ENCODE measurements at regions not wholly inside any gene's neighbourhood (a gene's known extent, or its start where the extent isn't known, plus 50 kb on each side); places are given as distances from the start of the nearest gene placed in this dataset.
"Not testable (repeated sequence)": the region's sequence is repeated elsewhere in the genome, so short reads cannot be mapped to it uniquely, and the experiment has no call there.

DNA sequence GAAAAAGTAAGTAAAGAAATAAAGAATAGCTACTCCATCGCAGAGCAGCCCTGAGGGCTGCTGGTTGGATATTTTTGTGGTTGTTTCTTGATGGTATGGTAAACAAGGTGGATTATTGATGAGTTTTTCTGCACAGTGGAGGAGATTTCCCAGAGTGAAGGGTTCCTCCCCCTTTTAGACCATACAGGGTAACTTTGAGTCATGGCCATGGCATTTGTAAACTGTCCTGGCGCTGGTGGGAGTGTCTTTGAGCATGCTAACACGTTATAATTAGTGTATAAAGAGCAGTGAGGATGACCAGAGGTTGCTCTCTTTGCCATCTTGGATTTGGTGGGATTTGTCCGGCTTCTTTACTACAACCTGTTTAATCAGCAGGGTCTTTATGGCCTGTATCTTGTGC is 128.2 kb downstream of the ASMT start:
- DNase-seq = no peak
- H3K27me3 ChIP-seq (ENCODE audit: low read depth) = no peaks in the 10 kb centered on the region
- no peak overlapping the region for H3K27ac ChIP-seq
- no peak for TF ChIP-seq CTCF (IDR thresholded peaks at IDR 0.05)
- H3K4me3 ChIP-seq = no peak overlapping the region
- ATAC-seq = no peak
- H3K4me1 ChIP-seq = no peaks in the 10 kb centered on the region
- no peaks in the 10 kb centered on the region for H3K9me3 ChIP-seq
- intact Hi-C loops (cut with DNase I) = no loop called here
- H3K36me3 ChIP-seq = no peaks in the 10 kb centered on the region

DNA sequence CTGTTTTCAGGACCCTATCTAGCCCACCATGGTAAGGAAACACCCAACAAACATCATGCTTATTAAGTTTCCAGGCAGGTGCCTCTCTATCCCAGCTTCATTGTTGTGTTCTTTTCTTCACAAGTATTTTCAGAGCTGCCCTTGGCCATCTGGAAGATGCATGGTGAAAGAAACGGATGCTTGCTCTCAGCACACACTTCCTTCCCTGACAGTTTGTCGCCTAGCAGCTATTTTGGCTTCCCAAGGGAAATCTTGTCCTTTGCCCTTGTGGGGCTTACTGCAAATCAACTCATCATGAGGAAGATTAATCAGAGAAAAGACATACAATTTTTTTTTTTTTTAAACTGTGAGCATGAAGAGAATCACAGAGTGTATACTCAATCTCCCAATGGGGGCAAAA is 128.8 kb downstream of the ASMT start:
- ATAC-seq (no peak), DNase-seq (no peak)
- TF ChIP-seq CTCF (IDR thresholded peaks at IDR 0.05) = no peak
- no peaks in the 10 kb centered on the region for H3K9me3 ChIP-seq
- no peaks in the 10 kb centered on the region for H3K27me3 ChIP-seq (ENCODE audit: low read depth)
- no peaks in the 10 kb centered on the region for H3K36me3 ChIP-seq
- intact Hi-C loops (cut with DNase I) = no loop called here
- H3K27ac ChIP-seq = no peak overlapping the region
- H3K4me1 ChIP-seq = no peaks in the 10 kb centered on the region
- no peak overlapping the region for H3K4me3 ChIP-seq

- Histone ChIP-seq H3K9me3 (no peaks in the 10 kb centered on the region), H3K4me1 (no peaks in the 10 kb centered on the region), H3K27ac (no peak overlapping the region), H3K36me3 (no peaks in the 10 kb centered on the region), H3K27me3 (ENCODE audit: low read depth) (no peaks in the 10 kb centered on the region), H3K4me3 (no peak overlapping the region)
- DNase-seq = no peak
- no peak for ATAC-seq
- TF ChIP-seq CTCF (IDR thresholded peaks at IDR 0.05) = no peak
- intact Hi-C loops (cut with DNase I) = no loop called here
Measured at GRCh38 chrX:1748408-1748807, 133.5 kb downstream of the ASMT start.

DNA sequence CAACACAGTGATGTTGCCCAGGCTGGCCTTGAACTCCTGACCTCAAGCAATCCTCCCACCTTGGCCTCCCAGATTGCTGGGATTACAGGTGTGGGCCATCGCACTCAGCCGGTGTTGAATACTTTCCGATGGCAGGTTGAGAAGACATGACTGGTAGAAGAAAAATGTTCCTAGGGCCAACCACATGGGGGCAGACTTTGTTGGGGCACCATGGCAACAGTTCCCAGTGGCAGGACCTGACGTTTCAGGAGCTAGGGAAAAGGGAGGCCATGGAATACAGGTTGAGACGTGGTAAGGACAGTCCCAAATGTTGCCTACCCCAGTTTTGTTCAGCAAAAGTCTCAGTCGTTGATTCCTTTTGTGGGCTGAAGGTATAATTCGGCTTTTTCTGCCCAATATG is 134.6 kb downstream of the ASMT start:
- ATAC-seq = no peak
- intact Hi-C loops (cut with DNase I) = no loop called here
- H3K27me3 ChIP-seq (ENCODE audit: low read depth) = no peaks in the 10 kb centered on the region
- no peak overlapping the region for H3K27ac ChIP-seq
- H3K9me3 ChIP-seq = no peaks in the 10 kb centered on the region
- DNase-seq = no peak
- H3K36me3 ChIP-seq = no peaks in the 10 kb centered on the region
- no peak for TF ChIP-seq CTCF (IDR thresholded peaks at IDR 0.05)
- no peaks in the 10 kb centered on the region for H3K4me1 ChIP-seq
- H3K4me3 ChIP-seq = no peak overlapping the region

GRCh38 chrX:1750267-1750666 is 135.4 kb downstream of the ASMT start:
- no peak for TF ChIP-seq CTCF (IDR thresholded peaks at IDR 0.05)
- DNase-seq (no peak), ATAC-seq (no peak)
- Histone ChIP-seq H3K9me3 (no peaks in the 10 kb centered on the region), H3K27me3 (ENCODE audit: low read depth) (no peaks in the 10 kb centered on the region), H3K4me1 (no peaks in the 10 kb centered on the region), H3K27ac (no peak overlapping the region), H3K4me3 (no peak overlapping the region), H3K36me3 (no peaks in the 10 kb centered on the region)
- intact Hi-C loops (cut with DNase I) = no loop called here

GRCh38 chrX:1751781-1752180 is 136.9 kb downstream of the ASMT start:
- no peak for ATAC-seq
- intact Hi-C loops (cut with DNase I) = no loop called here
- Histone ChIP-seq H3K4me1 (no peaks in the 10 kb centered on the region), H3K27ac (no peak overlapping the region), H3K36me3 (no peaks in the 10 kb centered on the region), H3K9me3 (peaks cover 11% of the 10 kb centered on the region), H3K4me3 (no peak overlapping the region), H3K27me3 (ENCODE audit: low read depth) (no peaks in the 10 kb centered on the region)
- no peak for DNase-seq
- TF ChIP-seq CTCF (IDR thresholded peaks at IDR 0.05) = no peak

- intact Hi-C loops (cut with DNase I); H3K27ac ChIP-seq; H3K36me3 ChIP-seq; DNase-seq; ATAC-seq; H3K4me1 ChIP-seq; H3K27me3 ChIP-seq (ENCODE audit: low read depth); H3K4me3 ChIP-seq: not testable (repeated sequence)
- peaks cover 20% of the 10 kb centered on the region for H3K9me3 ChIP-seq
Measured at GRCh38 chrX:1752799-1753198, 137.9 kb downstream of the ASMT start.

Data from lower lobe of right lung (tissue), 2 donors.